ENCODE measurements at regions not wholly inside any gene's neighbourhood (a gene's known extent, or its start where the extent isn't known, plus 50 kb on each side); places are given as distances from the start of the nearest gene placed in this dataset.
"Not testable (repeated sequence)": the region's sequence is repeated elsewhere in the genome, so short reads cannot be mapped to it uniquely, and the experiment has no call there.

DNA sequence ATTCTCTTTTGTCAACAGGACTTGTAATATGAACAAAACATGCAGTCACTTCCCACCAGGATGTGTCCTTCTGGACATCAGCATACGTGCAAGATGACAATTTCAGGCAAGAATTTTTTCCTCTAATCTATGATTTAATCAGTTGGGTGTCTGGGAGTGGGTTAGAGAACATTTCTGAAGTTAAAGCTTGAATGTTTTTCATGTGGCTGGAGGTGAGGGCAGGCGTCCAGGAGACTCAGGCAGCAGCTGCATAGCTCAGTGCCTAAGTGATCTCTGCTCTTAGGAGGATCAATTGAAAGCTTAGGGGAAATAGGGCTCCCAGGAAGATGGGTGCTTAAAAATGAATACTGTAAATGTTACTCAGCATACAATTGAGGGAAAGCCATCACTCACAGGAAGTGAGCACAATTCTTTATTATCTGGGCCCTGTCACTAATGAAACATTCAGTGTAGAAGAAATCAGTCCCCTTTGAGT, 457.6 kb upstream of the KLF6 start:
- TF ChIP-seq, protein P1, sequence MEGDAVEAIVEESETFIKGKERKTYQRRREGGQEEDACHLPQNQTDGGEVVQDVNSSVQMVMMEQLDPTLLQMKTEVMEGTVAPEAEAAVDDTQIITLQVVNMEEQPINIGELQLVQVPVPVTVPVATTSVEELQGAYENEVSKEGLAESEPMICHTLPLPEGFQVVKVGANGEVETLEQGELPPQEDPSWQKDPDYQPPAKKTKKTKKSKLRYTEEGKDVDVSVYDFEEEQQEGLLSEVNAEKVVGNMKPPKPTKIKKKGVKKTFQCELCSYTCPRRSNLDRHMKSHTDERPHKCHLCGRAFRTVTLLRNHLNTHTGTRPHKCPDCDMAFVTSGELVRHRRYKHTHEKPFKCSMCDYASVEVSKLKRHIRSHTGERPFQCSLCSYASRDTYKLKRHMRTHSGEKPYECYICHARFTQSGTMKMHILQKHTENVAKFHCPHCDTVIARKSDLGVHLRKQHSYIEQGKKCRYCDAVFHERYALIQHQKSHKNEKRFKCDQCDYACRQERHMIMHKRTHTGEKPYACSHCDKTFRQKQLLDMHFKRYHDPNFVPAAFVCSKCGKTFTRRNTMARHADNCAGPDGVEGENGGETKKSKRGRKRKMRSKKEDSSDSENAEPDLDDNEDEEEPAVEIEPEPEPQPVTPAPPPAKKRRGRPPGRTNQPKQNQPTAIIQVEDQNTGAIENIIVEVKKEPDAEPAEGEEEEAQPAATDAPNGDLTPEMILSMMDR (conservative IDR thresholded peaks at IDR 0.05), result no peak
- H3K27ac ChIP-seq, result no peak overlapping the region

DNA sequence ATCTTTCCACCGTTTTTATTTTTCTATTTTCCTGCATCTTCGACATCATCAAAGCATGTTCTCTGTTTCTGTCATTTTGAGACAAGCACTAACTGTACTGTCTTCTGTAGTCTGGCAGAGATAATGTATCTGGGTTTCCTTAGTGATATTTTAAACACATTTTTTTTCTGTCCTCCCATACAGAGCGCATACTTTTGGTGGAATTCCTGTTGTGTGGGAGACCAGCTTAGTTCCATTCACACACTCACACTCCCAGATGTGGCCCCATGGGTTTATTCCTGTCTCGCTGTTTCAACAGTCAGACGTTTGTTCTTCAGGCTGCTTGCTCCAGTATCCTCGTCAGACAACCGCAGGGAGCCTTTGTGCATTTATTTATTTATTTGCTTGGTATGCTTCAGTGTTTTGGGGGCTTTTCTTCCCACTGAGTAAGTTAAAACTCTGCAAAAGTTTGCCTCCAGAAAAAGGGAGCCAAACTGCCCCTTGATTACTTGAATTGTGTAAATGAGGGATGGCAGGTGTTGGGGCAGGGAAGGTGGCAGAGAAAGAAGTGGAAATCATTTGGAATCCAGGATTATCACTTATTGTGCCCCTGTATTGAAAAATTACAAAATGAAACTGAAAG, 456.8 kb upstream of the KLF6 start:
- H3K27ac ChIP-seq, result no peak overlapping the region
- TF ChIP-seq, protein P1 (conservative IDR thresholded peaks at IDR 0.05), result no peak

DNA sequence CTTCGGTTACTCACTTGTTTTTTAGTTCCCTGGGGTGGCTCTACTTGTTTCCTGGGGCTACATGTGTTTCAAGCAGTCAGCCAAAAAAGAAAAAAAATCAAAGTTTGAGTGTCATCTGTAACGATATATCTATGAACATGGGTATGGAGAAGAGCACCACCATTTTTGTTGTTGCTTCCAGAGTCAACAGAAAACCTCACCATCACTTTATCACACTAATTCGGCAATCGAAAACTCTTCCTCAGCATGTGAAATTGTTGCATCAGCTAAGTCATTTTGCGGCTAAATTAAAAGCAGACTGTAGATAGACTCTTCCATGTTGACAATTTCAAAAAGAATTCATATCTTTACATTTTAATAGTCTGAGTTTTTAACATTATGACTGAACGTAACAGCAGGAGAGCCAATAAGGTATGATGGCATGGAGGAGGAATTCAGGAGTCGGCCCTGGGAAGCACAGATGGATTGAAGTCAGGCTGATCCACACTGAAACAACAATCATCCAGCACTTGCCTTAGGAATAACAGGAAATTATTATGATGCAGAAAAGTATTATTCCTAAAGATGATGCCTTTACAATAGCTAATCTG, 455.7 kb upstream of the KLF6 start:
- no peak overlapping the region for H3K27ac ChIP-seq
- TF ChIP-seq, protein P1 (conservative IDR thresholded peaks at IDR 0.05), result no peak

DNA sequence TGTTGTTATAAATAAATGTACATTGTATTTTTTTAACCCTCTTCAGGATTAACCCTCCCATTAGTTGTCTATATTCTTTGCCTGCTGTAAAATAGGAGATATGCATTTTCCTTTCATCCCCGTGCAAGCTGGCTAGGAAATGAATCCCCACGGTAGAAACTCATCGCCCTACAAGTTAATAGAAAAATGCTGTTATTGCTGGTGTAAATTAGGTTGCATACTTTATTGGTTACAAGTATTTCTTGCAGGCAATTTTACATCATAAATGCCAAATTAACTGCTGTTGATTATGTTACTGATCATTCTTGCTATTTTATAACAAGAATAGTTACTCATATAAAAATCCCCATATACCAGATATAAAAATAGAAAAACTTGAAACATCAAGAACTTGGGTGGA, 454.2 kb upstream of the KLF6 start:
- TF ChIP-seq, protein P1 (conservative IDR thresholded peaks at IDR 0.05), result no peak
- H3K27ac ChIP-seq, result no peak overlapping the region

DNA sequence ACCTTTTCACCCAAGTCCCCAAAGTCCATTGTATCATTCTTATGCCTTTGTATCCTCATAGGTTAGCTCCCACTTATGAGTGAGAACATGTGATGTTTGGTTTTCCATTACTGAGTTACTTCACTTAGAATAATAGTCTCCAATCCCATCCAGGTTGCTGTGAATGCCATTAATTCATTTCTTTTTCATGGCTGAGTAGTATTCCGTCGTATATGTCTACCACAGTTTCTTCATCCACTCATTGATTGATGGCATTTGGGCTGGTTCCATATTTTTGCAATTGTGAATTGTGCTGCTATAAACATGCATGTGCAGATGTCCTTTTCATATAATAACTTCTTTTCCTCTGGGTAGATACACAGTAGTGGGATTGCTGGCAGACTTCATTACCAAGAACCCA, 451.9 kb upstream of the KLF6 start:
- H3K27ac ChIP-seq, result not testable (repeated sequence)

DNA sequence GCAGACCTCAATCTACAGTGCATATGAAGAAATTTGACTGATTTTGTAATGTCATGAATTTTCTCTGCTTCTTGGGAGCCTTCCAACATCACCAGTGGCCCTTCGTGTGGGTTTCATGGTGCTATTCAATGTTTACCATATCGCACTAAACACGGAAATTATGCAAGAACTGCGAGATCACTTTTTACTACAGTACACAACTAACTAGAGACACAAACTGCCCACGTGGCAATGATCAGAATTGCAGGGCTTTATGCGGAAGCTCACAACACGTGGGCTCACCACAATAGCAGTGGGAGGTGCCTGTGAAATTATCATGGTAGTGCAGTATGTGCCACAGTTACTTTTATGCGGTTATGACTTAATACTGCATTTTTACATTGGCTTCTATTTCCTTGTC, 449.7 kb upstream of the KLF6 start:
- no peak overlapping the region for H3K27ac ChIP-seq
- TF ChIP-seq, protein P1 (conservative IDR thresholded peaks at IDR 0.05), result no peak

DNA sequence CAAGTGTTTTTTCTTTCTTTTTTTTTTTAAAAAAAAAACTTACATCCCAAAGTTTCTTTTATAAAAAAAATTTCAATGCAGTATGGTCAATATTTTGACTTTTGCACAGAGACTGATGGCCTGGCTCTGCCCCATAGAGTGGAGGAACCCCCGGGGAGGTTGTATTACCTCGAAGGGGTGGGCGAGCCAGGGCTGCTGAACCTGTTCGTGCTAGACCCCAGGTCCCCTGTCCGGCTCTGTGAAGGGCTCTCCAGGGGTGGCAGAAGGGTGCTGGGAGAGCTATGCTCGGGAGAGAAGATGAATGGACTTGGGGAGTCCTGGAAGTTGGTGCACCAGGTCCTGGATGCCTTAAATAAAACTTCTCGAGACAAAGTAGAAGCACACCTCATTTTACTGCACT, 446.4 kb upstream of the KLF6 start:
- TF ChIP-seq, protein P1 (conservative IDR thresholded peaks at IDR 0.05), result no peak
- no peak overlapping the region for H3K27ac ChIP-seq

DNA sequence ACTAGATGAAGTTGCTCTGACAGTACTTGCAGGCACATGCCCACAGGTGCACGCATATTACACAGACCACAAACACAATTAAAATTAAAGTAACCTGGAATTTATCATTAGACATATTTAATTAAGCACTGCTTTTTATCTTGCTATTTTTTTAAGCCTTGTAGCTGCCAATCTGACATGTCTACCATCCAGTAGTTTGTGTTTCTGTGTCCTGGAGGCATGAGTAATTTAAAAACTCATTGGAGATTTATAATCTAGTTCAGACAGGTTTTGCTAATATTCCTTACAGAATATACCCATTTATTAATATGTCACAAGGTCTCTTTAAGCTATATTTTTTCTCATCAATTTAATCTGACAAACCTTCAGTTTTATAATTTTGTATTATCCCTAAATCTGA, 445.0 kb upstream of the KLF6 start:
- peak overlapping the region; percentile 29; the same call in 1 of the 2 replicates for H3K27ac ChIP-seq
- TF ChIP-seq, protein P1 (conservative IDR thresholded peaks at IDR 0.05), result no peak

All from VCaP (cell line).